H9 (cell line): ENCODE measurements at regions not wholly inside any gene's neighbourhood (a gene's known extent, or its start where the extent isn't known, plus 50 kb on each side); places are given as distances from the start of the nearest gene placed in this dataset.

Experiments
- DNase-seq: peaks from one replicate; pipeline ENCODE4 v3.0.0-alpha.2; 2017
- H2AFZ ChIP-seq: one replicate; pipeline ENCODE4 v1.6.1; 2013; ENCODE audit warnings: mild to moderate bottlenecking, low read length, control low read depth, moderate library complexity
- H2AK5ac ChIP-seq: 2 replicates; pipeline ENCODE4 v1.6.1; 2013; ENCODE audit warnings: low read length, control low read depth, mixed read lengths; ENCODE audit not compliant: insufficient read length
- H2BK120ac ChIP-seq: one replicate; pipeline ENCODE4 v1.6.1; 2013; ENCODE audit warnings: low read depth, mild to moderate bottlenecking, low read length, control low read depth, inconsistent platforms; ENCODE audit not compliant: poor library complexity, severe bottlenecking
- H2BK12ac ChIP-seq: 2 replicates; pipeline ENCODE4 v1.6.1; 2013; ENCODE audit warnings: low read length, control low read depth, mixed read lengths, low read depth; ENCODE audit not compliant: insufficient read length
- H2BK15ac ChIP-seq: 2 replicates; pipeline ENCODE4 v1.6.1; 2013; ENCODE audit warnings: low read depth, low read length, control low read depth
- H2BK20ac ChIP-seq: one replicate; pipeline ENCODE4 v1.6.1; 2013; ENCODE audit warnings: low read depth, mild to moderate bottlenecking, low read length, control low read depth, inconsistent platforms; ENCODE audit not compliant: poor library complexity, severe bottlenecking
- H2BK5ac ChIP-seq: 2 replicates; pipeline ENCODE4 v1.6.1; 2013; ENCODE audit warnings: low read length, control low read depth, mixed read lengths; ENCODE audit not compliant: insufficient read length
- H3K14ac ChIP-seq: 2 replicates; pipeline ENCODE4 v1.6.1; 2013; ENCODE audit warnings: low read length, control low read depth; ENCODE audit not compliant: insufficient read depth
- H3K18ac ChIP-seq: 2 replicates; pipeline ENCODE4 v1.6.1; 2013; ENCODE audit warnings: low read depth, mild to moderate bottlenecking, mixed read lengths, low read length, control low read depth; ENCODE audit not compliant: insufficient read length
- H3K23ac ChIP-seq: 2 replicates; pipeline ENCODE4 v1.6.1; 2013; ENCODE audit warnings: low read length, control low read depth, mixed read lengths, low read depth; ENCODE audit not compliant: insufficient read length
- H3K23me2 ChIP-seq: 2 replicates; pipeline ENCODE4 v1.6.1; 2013; ENCODE audit warnings: low read depth, mild to moderate bottlenecking, mixed read lengths, low read length, control low read depth; ENCODE audit not compliant: insufficient read length, poor library complexity, severe bottlenecking
- H3K27ac ChIP-seq: 2 replicates; pipeline ENCODE4 v1.5.1; 2013; ENCODE audit warnings: low read length, control low read depth, mixed read lengths, low read depth; ENCODE audit not compliant: insufficient read length
- H3K27me3 ChIP-seq: 2 replicates; pipeline ENCODE4 v1.6.1; 2013; ENCODE audit warnings: low read length, control low read depth, inconsistent platforms; ENCODE audit not compliant: insufficient read depth
- H3K4ac ChIP-seq: 2 replicates; pipeline ENCODE4 v1.6.1; 2013; ENCODE audit warnings: low read depth, mild to moderate bottlenecking, control low read depth, inconsistent platforms, low read length, moderate library complexity
- H3K4me1 ChIP-seq: 2 replicates; pipeline ENCODE4 v1.6.1; 2013; ENCODE audit warnings: low read length, control low read depth, inconsistent platforms; ENCODE audit not compliant: insufficient read depth
- H3K4me2 ChIP-seq: 2 replicates; pipeline ENCODE4 v1.6.1; 2013; ENCODE audit warnings: low read length, control low read depth, mixed read lengths; ENCODE audit not compliant: insufficient read length, insufficient read depth
- H3K56ac ChIP-seq: 2 replicates; pipeline ENCODE4 v1.6.1; 2013; ENCODE audit warnings: low read depth, mild to moderate bottlenecking, mixed read lengths, low read length, control low read depth; ENCODE audit not compliant: insufficient read length
- H3K79me1 ChIP-seq: 2 replicates; pipeline ENCODE4 v1.6.1; 2013; ENCODE audit warnings: low read depth, mild to moderate bottlenecking, moderate library complexity, low read length, control low read depth, inconsistent platforms; ENCODE audit not compliant: insufficient read depth, poor library complexity, severe bottlenecking
- H3K79me2 ChIP-seq: 2 replicates; pipeline ENCODE4 v1.6.1; 2013; ENCODE audit warnings: low read length, control low read depth, inconsistent platforms; ENCODE audit not compliant: insufficient read depth
- H3K9ac ChIP-seq: 2 replicates; pipeline ENCODE4 v1.6.1; 2013; ENCODE audit warnings: low read length, control low read depth, mixed read lengths; ENCODE audit not compliant: insufficient read length; ENCODE audit errors: extremely low read depth
- H3K9me3 ChIP-seq: one replicate; pipeline ENCODE4 v1.6.1; 2013; ENCODE audit warnings: low read depth, low read length, inconsistent platforms; ENCODE audit not compliant: control insufficient read depth
- H3T11ph ChIP-seq: one replicate; pipeline ENCODE4 v1.6.1; 2013; ENCODE audit warnings: mild to moderate bottlenecking, low read length, control low read depth, inconsistent platforms
- H4K20me1 ChIP-seq: one replicate; pipeline ENCODE4 v1.6.1; 2013; ENCODE audit not compliant: control insufficient read depth, insufficient read length, insufficient read depth
- H4K5ac ChIP-seq: 2 replicates; pipeline ENCODE4 v1.6.1; 2013; ENCODE audit warnings: low read depth, mild to moderate bottlenecking, mixed read lengths, low read length, control low read depth; ENCODE audit not compliant: insufficient read length
- H4K8ac ChIP-seq: replicated peaks from 2 replicates; pipeline ENCODE4 v1.6.1; 2013; ENCODE audit warnings: low read length, control low read depth, mixed read lengths, low read depth; ENCODE audit not compliant: insufficient read length
- H4K91ac ChIP-seq: 2 replicates; pipeline ENCODE4 v1.6.1; 2013; ENCODE audit warnings: low read depth, mild to moderate bottlenecking, moderate library complexity, mixed read lengths, low read length, control low read depth; ENCODE audit not compliant: insufficient read length
- H3K27ac Mint-ChIP-seq, 3 experiments: 2 replicates in 2 of 3; 3 replicates in 1 of 3; pipeline ENCODE4 v1.8.0; 2020 to 2021; ENCODE audit warnings: mixed read lengths in 3 of 3, mild to moderate bottlenecking in 1 of 3, moderate library complexity in 1 of 3
- H3K27me3 Mint-ChIP-seq: 2 replicates; pipeline ENCODE4 v1.8.0; 2021; ENCODE audit warnings: low read depth, mild to moderate bottlenecking, moderate library complexity, mixed read lengths
- H3K36me3 Mint-ChIP-seq, 3 experiments: 2 replicates in 2 of 3; 3 replicates in 1 of 3; pipeline ENCODE4 v1.8.0; 2020 to 2021; ENCODE audit warnings: low read depth in 3 of 3, mixed read lengths in 3 of 3; ENCODE audit not compliant: insufficient read depth in 1 of 3
- H3K4me1 Mint-ChIP-seq, 2 experiments: 2 replicates each; pipeline ENCODE4 v1.8.0; 2020; ENCODE audit warnings: mixed read lengths in 2 of 2
- H3K4me3 Mint-ChIP-seq, 2 experiments: 2 replicates in 1 of 2; 3 replicates in 1 of 2; pipeline ENCODE4 v1.8.0; 2020 to 2021; ENCODE audit warnings: mild to moderate bottlenecking in 2 of 2, mixed read lengths in 2 of 2, moderate library complexity in 1 of 2
- H3K9me3 Mint-ChIP-seq, 2 experiments: 2 replicates in 1 of 2; 3 replicates in 1 of 2; pipeline ENCODE4 v1.8.0; 2020; ENCODE audit warnings: mild to moderate bottlenecking in 2 of 2, mixed read lengths in 2 of 2, moderate library complexity in 1 of 2
- CTCF ChIP-seq: fragments of 200-600 bp; sonication (generic); conservative IDR thresholded peaks from 3 replicates; pipeline ENCODE4 v1.8.0; 2021; ENCODE audit warnings: antibody characterized with exemption, mild to moderate bottlenecking
- WGBS: extraction: QIAGEN DNeasy Blood & Tissue Kit; methylation state at CpG from one replicate; pipeline ENCODE4 v1.1.7; 2013; ENCODE audit warnings: missing lambda C conversion rate, low lambda C conversion rate, mixed read lengths; ENCODE audit not compliant: insufficient read length; ENCODE audit errors: extremely low coverage; 5-methylcytosine and 5-hydroxymethylcytosine counted together

GRCh38 chr3:137242836-137243400, 285.1 kb downstream of the IL20RB start:
- no peaks in the 10 kb centered on the region for H3K4me1 ChIP-seq
- no CpG with 5 or more reads among the region's 6 CpGs for WGBS
- no peak overlapping the region for H2BK20ac ChIP-seq
- no peak overlapping the region for H3K23ac ChIP-seq
- no peak overlapping the region for H4K8ac ChIP-seq
- no peak overlapping the region for H4K91ac ChIP-seq
- H3K14ac ChIP-seq: no peak overlapping the region
- Mint-ChIP-seq H3K27me3 (no peaks in the 10 kb centered on the region; the same call in 1 of the 2 replicates), H3K36me3 (no peaks in the 10 kb centered on the region), H3K4me3 (no peak overlapping the region), H3K4me1 (no peaks in the 10 kb centered on the region), H3K27ac (no peak overlapping the region), H3K9me3 (no peaks in the 10 kb centered on the region)
- no peak overlapping the region for H3K56ac ChIP-seq
- H2AFZ ChIP-seq: no peak overlapping the region
- no peak overlapping the region for H3K4me2 ChIP-seq
- no peak overlapping the region for H3K27ac ChIP-seq
- DNase-seq: no peak
- H3K79me2 ChIP-seq: no peaks in the 10 kb centered on the region
- no peak for TF ChIP-seq CTCF
- no peaks in the 10 kb centered on the region for H3K79me1 ChIP-seq
- H3K9ac ChIP-seq: no peak overlapping the region
- H3K27me3 ChIP-seq: no peaks in the 10 kb centered on the region
- H2BK15ac ChIP-seq: no peak overlapping the region
- no peak overlapping the region for H2BK120ac ChIP-seq
- H3K4ac ChIP-seq: no peak overlapping the region
- no peak overlapping the region for H4K5ac ChIP-seq
- H3K23me2 ChIP-seq: no peaks in the 10 kb centered on the region
- H2BK12ac ChIP-seq: no peak overlapping the region
- H2BK5ac ChIP-seq: no peak overlapping the region
- no peak overlapping the region for H3T11ph ChIP-seq
- H3K18ac ChIP-seq: no peak overlapping the region
- H2AK5ac ChIP-seq: no peak overlapping the region
- H3K9me3 ChIP-seq: no peaks in the 10 kb centered on the region
- H4K20me1 ChIP-seq: no peaks in the 10 kb centered on the region
